ENCODE measurements at regions not wholly inside any gene's neighbourhood (a gene's known extent, or its start where the extent isn't known, plus 50 kb on each side); places are given as distances from the start of the nearest gene placed in this dataset.

DNA sequence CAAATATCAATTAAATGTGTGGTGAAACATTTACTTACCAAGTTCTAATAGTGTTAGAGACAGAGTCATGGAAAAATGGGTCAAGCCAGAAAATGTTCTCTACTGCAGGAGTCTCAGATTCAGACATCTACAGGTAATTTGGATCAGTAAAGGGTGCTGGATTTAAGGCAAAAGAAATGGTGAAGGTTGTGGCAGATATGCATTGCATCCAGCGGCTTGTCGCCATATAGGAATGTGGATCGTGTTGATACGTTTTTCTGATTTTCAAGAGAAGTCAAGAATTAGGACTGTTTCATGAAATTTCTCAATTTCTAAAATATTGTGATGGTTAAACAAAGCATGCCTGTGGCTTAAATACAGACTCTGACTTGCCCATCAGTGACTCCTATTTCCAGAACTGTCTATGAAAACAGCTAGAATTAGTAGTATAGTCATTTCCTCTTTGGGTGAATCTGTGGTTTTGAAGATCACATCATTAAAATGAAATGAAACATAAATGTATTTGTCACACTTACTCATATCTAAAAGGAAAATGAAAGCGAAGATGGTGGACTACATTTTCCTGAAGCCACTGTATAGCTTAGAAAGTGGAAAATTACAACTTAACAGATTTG lies 110.1 kb upstream of the VEGFC start:
- no peak for TF ChIP-seq CTCF (conservative IDR thresholded peaks at IDR 0.05; ENCODE audit: low read length)
- TF ChIP-seq EZH2phosphoT487 (IDR thresholded peaks at IDR 0.05; ENCODE audit: borderline replicate concordance), result no peak

All from Loucy (cell line).